Spleen (tissue), 7 donors: ENCODE measurements at regions not wholly inside any gene's neighbourhood (a gene's known extent, or its start where the extent isn't known, plus 50 kb on each side); places are given as distances from the start of the nearest gene placed in this dataset.

ENCODE experiments used
- CTCF ChIP-seq, 11 experiments: fragments of 200-600 bp in 7 of 11; fragments of 450-650 bp in 4 of 11; sonication (generic) in 4 of 11; IDR thresholded peaks in 8 of 11; conservative IDR thresholded peaks in 3 of 11; 1 replicate in 7 of 11; 2 replicates in 4 of 11; pipeline versions ENCODE4 v1.4.0 to v1.8.0; 2016 to 2021; ENCODE audit warnings: antibody characterized with exemption in 11 of 11, inconsistent platforms in 4 of 11, mild to moderate bottlenecking in 1 of 11
- POLR2A ChIP-seq, 3 donors: fragments of 450-650 bp; IDR thresholded peaks; one replicate each; pipeline ENCODE4 v1.5.1; 2017; ENCODE audit warnings: antibody characterized with exemption in 3 of 3, mild to moderate bottlenecking in 1 of 3
- POLR2AphosphoS5 ChIP-seq, 3 donors: sonication (generic); formaldehyde crosslinking; IDR thresholded peaks; one replicate each; pipeline ENCODE4 v1.5.1; 2017; ENCODE audit warnings: antibody characterized with exemption in 3 of 3
- donor health status: DM: no; HTN: no; CAD: no; lungs with moderate emphysema.
- donor health status: DM: no; HTN: no; CAD: no.
- donor health status: DM: no; HTN: no; CAD: no.

- TF ChIP-seq CTCF (IDR thresholded peaks at IDR 0.05 in 8 of 11, conservative IDR thresholded peaks at IDR 0.05 in 3 of 11) (no peak), POLR2A (IDR thresholded peaks at IDR 0.05) (no peak), POLR2AphosphoS5 (IDR thresholded peaks at IDR 0.05) (no peak)
Measured at GRCh38 chr7:66529883-66530610, 98.6 kb upstream of the KCTD7 start.
